HUES6 (cell line): ENCODE measurements at regions not wholly inside any gene's neighbourhood (a gene's known extent, or its start where the extent isn't known, plus 50 kb on each side); places are given as distances from the start of the nearest gene placed in this dataset.
"Not testable (repeated sequence)": the region's sequence is repeated elsewhere in the genome, so short reads cannot be mapped to it uniquely, and the experiment has no call there.

Experiments
- H3K27ac ChIP-seq: 2 replicates; pipeline ENCODE4 v1.7.0; 2013; ENCODE audit warnings: low read depth, mild to moderate bottlenecking, low read length, inconsistent platforms
- H3K27me3 ChIP-seq: 2 replicates; pipeline ENCODE4 v1.6.1; 2013; ENCODE audit warnings: low read length; ENCODE audit not compliant: control insufficient read depth, insufficient read depth
- H3K36me3 ChIP-seq: 2 replicates; pipeline ENCODE4 v1.6.1; 2013; ENCODE audit warnings: low read length; ENCODE audit not compliant: control insufficient read depth, insufficient read depth
- H3K4me1 ChIP-seq: 2 replicates; pipeline ENCODE4 v1.6.1; 2013; ENCODE audit warnings: low read length; ENCODE audit not compliant: control insufficient read depth, insufficient read depth
- H3K4me3 ChIP-seq: 2 replicates; pipeline ENCODE4 v1.5.1; 2013; ENCODE audit warnings: low read depth, low read length
- H3K9ac ChIP-seq: one replicate; pipeline ENCODE4 v1.6.1; 2013; ENCODE audit warnings: mild to moderate bottlenecking, low read length
- H3K9me3 ChIP-seq: 2 replicates; pipeline ENCODE4 v1.6.1; 2013; ENCODE audit warnings: low read depth, low read length; ENCODE audit not compliant: control insufficient read depth, insufficient read depth

DNA sequence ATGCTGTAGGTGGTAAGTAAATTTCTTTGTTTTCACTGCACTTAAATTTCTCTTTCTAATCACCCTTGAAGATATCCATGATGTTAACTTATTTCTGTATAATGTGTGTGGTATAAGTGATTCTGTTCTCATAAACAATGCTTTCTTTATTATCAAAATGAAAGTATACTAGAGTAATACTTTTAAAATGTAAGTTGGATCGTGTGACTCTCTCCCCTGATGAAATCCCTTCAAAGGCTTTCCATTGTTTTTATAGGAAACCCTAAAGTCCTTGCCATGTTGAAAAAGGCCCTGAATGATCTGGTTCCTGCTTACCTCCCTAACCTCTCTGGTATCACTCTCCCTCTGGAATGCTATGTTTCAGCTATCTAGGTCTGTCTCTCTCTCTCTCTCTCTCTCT, 191.1 kb upstream of the LHX8 start:
- no peaks in the 10 kb centered on the region for H3K4me1 ChIP-seq
- H3K9ac ChIP-seq = no peak overlapping the region
- H3K9me3 ChIP-seq = no peaks in the 10 kb centered on the region

DNA sequence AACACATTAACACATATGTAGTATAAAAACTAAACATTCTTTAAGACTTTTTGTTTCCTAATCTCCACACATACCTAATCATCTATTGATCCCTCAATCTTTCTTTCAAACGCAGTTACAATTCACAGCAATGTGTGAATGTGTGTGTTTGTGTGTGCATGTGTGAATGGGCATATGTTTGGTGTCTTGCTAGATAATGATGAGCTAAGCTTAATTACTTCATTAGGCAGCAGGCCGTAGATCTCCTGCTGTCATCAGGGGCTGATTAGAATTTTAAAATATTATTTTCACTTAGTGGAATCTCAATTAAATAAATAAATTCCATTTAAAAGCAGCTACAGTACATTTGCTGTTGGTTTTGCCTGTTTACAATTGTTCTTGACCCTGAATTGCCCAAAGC, 187.8 kb upstream of the LHX8 start:
- Histone ChIP-seq H3K27me3 (no peaks in the 10 kb centered on the region), H3K9me3 (no peaks in the 10 kb centered on the region), H3K9ac (no peak overlapping the region), H3K4me3 (no peak overlapping the region), H3K27ac (no peak overlapping the region), H3K36me3 (no peaks in the 10 kb centered on the region), H3K4me1 (no peaks in the 10 kb centered on the region)

More for the DNA sequence above, 191.1 kb upstream of the LHX8 start:
- no peak overlapping the region for H3K27ac ChIP-seq
- H3K36me3 ChIP-seq = no peaks in the 10 kb centered on the region
- H3K27me3 ChIP-seq = no peaks in the 10 kb centered on the region
- no peak overlapping the region for H3K4me3 ChIP-seq

DNA sequence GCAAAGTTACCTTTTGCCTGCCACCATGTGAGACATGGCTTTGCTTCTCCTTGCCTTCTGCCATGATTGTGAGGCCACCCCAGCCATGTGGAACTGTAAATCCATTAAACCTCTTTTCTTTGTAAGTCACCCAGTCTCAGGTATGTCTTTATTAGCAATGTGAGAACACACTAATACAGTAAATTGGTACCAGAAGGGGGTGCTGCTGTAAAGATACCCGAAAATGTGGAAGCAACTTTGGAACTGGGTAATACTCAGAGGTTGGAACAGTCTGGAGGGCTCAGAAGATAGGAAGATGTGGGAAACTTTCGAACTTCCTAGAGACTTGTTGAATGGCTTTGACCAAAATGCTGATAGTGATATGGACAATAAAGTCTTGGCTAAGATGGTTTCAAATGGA, 184.8 kb upstream of the LHX8 start:
- H3K27me3 ChIP-seq, H3K36me3 ChIP-seq, H3K4me3 ChIP-seq, H3K4me1 ChIP-seq, H3K27ac ChIP-seq, H3K9ac ChIP-seq, H3K9me3 ChIP-seq: not testable (repeated sequence)

DNA sequence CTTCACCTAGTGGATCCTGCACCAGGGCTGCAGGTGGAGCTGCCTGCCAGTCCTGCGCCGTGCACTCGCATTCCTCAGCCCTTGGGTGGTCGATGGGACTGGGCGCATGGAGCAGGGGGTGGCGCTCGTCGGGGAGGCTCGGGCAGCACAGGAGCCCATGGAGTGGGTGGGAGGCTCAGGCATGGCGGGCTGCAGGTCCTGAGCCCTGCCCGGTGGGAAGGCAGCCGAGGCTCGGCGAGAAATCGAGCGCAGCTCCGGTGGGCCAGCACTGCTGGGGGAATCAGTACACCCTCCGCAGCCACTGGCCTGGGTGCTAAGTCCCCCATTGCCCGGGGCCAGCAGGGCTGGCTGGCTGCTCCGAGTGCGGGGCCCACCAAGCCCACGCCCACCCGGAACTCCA, 182.2 kb upstream of the LHX8 start:
- not testable (repeated sequence) for H3K36me3 ChIP-seq, H3K9me3 ChIP-seq, H3K4me1 ChIP-seq, H3K4me3 ChIP-seq, H3K9ac ChIP-seq, H3K27me3 ChIP-seq, H3K27ac ChIP-seq

DNA sequence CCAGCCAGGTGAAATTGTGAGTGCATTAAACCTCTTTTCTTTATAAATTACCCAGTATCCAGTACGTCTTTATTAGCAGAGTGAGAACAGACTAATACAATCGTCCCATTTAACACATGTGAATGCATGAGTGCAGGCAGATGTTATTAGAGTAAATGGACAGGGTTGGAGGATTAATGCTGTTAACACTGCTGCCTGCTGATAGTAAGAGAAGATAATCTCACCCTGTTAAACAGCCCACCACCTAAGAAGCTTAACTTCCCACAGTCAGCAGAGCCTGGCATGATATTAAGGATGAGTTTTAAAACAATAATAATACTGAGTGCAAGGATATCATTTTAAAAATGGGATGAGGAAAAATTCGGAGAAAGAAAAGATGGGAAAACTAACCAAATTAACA, 181.4 kb upstream of the LHX8 start:
- no peaks in the 10 kb centered on the region for H3K9me3 ChIP-seq
- H3K27me3 ChIP-seq = no peaks in the 10 kb centered on the region
- H3K4me1 ChIP-seq = no peaks in the 10 kb centered on the region
- H3K4me3 ChIP-seq = no peak overlapping the region
- no peak overlapping the region for H3K27ac ChIP-seq
- H3K36me3 ChIP-seq = no peaks in the 10 kb centered on the region
- H3K9ac ChIP-seq = no peak overlapping the region

DNA sequence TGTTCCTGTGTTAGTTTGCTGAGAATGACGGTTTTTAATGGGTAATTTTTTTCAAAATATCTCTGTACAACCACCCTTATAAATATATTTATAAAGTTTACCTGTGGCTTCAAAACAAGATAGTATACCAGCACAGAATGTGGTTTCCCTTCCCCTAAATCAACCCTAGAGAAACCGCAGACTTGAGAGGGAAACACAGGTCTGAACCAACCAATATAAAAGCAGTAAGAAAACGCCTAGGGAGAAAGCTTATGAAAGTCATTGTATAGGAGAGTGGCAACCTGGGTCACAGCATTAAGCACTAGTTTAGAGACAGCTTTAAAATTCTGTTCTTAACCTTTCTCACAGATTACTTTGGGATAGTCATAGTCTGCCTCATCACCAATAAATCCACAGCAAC, 180.6 kb upstream of the LHX8 start:
- H3K36me3 ChIP-seq = no peaks in the 10 kb centered on the region
- no peaks in the 10 kb centered on the region for H3K4me1 ChIP-seq
- no peak overlapping the region for H3K27ac ChIP-seq
- no peaks in the 10 kb centered on the region for H3K9me3 ChIP-seq
- H3K27me3 ChIP-seq = no peaks in the 10 kb centered on the region
- H3K4me3 ChIP-seq = no peak overlapping the region
- H3K9ac ChIP-seq = no peak overlapping the region

DNA sequence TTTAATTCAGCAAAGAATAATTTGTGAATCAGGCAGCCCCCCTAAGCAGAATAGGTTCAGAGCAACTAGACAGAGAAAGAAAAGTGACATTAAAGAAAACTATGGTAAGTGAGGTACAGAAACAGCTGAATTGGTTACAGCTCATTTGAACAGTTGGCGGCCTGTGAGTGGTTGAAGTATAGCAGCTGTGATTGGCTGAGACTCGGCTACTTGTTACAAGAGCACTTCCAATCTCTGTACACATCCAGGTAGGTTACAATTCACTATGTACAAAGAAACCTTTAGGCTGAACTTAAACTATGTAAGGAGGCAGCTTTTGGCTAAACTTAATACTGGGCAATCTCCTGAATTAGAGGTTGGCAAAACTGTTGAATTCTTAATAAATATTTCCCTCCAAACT, 171.1 kb upstream of the LHX8 start:
- Histone ChIP-seq H3K9me3 (no peaks in the 10 kb centered on the region), H3K27ac (no peak overlapping the region), H3K27me3 (no peaks in the 10 kb centered on the region), H3K4me1 (no peaks in the 10 kb centered on the region), H3K9ac (no peak overlapping the region), H3K36me3 (no peaks in the 10 kb centered on the region), H3K4me3 (no peak overlapping the region)

DNA sequence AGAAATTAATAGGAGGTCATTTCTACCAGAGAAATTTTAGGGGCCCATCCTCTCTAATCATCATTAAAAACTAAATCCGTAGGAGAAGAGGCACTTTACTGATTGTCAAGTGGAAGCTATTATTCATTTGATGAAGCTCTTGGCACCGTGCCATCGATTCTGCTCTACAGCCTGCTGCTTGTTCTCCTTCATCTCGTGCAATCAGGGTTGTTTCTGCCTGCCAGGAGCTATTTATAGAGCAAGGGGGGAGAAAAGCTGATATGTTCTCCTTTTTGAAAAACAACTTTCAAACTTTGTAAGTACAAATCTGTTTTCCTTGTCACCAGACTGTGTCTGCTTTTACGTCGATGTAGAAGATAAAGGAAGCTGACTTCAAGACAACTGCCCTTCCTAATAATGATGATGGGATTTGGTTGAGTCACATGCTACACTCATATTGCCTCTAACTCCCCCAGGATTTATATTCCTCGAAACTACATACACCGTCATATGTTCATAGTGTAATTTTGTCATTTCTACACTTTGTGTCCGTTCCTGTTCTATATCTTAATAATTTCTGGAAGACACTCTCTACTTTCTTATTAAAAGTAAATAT, 169.6 kb upstream of the LHX8 start:
- no peaks in the 10 kb centered on the region for H3K27me3 ChIP-seq
- no peaks in the 10 kb centered on the region for H3K36me3 ChIP-seq
- H3K4me3 ChIP-seq = no peak overlapping the region
- H3K9me3 ChIP-seq = no peaks in the 10 kb centered on the region
- no peaks in the 10 kb centered on the region for H3K4me1 ChIP-seq
- no peak overlapping the region for H3K27ac ChIP-seq
- no peak overlapping the region for H3K9ac ChIP-seq

DNA sequence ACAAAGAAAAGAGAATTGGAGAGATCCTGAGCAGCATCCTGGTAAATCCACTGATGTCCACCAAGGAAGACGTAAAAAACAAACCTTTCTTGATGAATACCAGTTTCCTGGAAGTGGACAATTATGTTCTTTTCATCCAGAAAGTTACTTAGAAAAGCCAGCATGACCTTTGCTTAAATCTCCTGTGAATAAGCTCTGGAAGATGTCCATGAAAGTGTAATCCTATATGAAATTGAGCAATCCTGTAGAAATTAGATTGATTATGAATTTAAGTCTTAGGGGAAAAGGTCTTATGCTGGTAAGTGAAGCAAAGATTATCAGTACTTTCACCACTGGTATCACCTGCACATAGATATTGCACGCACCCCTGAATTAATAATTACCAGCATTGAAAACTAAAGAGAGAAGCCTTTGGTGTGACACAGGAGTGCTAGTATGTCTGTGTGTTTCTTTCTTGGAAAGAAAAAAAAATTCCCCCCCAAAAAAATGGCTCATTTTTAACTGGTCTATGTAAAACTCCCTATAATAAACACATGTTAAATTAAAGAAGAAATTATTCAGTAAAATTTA, 164.5 kb upstream of the LHX8 start:
- H3K4me3 ChIP-seq = no peak overlapping the region
- H3K4me1 ChIP-seq = peaks cover 3% of the 10 kb centered on the region; the same call in 1 of the 2 replicates
- H3K27ac ChIP-seq = no peak overlapping the region
- H3K9me3 ChIP-seq = no peaks in the 10 kb centered on the region
- H3K36me3 ChIP-seq = no peaks in the 10 kb centered on the region
- no peak overlapping the region for H3K9ac ChIP-seq
- H3K27me3 ChIP-seq = no peaks in the 10 kb centered on the region

DNA sequence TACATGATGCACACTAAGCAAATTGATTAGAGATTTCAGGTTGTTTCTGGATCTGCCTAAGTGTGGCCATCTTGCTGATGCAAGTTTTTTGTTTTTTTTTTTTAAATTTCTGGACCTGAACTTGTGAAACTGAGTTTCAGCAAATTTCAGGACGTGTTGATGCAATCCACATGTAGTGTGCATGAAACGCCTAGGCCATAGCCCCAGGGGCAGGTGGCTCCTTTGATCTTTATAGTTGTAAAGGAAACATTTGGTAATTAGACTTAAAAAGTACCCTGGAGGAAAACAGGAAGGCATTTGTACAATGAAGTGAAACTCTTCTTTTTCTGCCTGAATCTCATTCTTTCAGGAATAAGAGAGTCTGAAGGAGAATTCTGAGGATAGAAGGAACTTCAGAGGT, 162.2 kb upstream of the LHX8 start:
- H3K4me1 ChIP-seq = peaks cover 3% of the 10 kb centered on the region; the same call in 1 of the 2 replicates
- no peaks in the 10 kb centered on the region for H3K27me3 ChIP-seq
- no peaks in the 10 kb centered on the region for H3K36me3 ChIP-seq
- H3K9ac ChIP-seq = no peak overlapping the region
- no peak overlapping the region; the same call in 1 of the 2 replicates for H3K27ac ChIP-seq
- H3K4me3 ChIP-seq = no peak overlapping the region
- H3K9me3 ChIP-seq = no peaks in the 10 kb centered on the region

DNA sequence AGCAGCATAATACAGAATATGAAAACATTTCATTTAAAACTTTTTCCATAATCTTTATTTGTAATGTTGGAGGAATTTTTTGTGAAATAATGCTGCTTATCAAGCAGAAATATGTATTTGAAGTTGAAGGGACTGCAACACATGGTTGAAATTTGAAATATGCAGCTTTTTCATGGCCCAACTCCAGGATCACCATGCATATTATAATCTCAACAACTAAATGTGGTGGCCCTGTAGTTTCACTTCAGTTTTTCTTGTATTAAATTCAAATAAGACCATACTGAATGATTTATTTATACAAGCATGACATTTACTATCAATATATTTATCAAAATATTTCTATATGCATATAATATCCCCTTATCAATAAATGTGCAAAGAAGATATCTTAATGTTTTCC, 157.7 kb upstream of the LHX8 start:
- peaks cover 3% of the 10 kb centered on the region; the same call in 1 of the 2 replicates for H3K4me1 ChIP-seq
- H3K27ac ChIP-seq = no peak overlapping the region
- no peak overlapping the region for H3K9ac ChIP-seq
- H3K9me3 ChIP-seq = no peaks in the 10 kb centered on the region
- H3K4me3 ChIP-seq = no peak overlapping the region
- no peaks in the 10 kb centered on the region for H3K27me3 ChIP-seq
- H3K36me3 ChIP-seq = no peaks in the 10 kb centered on the region

DNA sequence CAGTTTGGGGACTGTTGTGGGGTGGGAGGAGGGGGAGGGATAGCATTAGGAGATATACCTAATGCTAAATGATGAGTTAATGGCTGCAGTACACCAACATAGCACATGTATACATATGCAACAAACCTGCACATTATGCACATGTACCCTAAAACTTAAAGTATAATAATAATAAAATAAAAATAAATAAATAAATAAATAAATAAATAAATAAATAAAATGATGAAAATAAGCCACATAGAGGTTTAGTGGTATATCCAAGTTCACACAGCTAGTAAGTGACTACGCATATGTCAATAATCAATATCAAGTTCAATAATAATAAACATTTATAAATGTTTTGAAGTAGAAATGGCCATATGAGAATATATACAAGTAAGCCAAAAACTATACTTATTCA, 141.7 kb upstream of the LHX8 start:
- not testable (repeated sequence) for H3K27ac ChIP-seq

More for the DNA sequence above, 141.7 kb upstream of the LHX8 start:
- H3K4me3 ChIP-seq, H3K4me1 ChIP-seq, H3K27me3 ChIP-seq, H3K9ac ChIP-seq, H3K36me3 ChIP-seq, H3K9me3 ChIP-seq: not testable (repeated sequence)
